H9 (cell line): ENCODE measurements at regions not wholly inside any gene's neighbourhood (a gene's known extent, or its start where the extent isn't known, plus 50 kb on each side); places are given as distances from the start of the nearest gene placed in this dataset.

Experiments
- DNase-seq: peaks from one replicate; pipeline ENCODE4 v3.0.0-alpha.2; 2017
- H2AFZ ChIP-seq: one replicate; pipeline ENCODE4 v1.6.1; 2013; ENCODE audit warnings: mild to moderate bottlenecking, low read length, control low read depth, moderate library complexity
- H2AK5ac ChIP-seq: 2 replicates; pipeline ENCODE4 v1.6.1; 2013; ENCODE audit warnings: low read length, control low read depth, mixed read lengths; ENCODE audit not compliant: insufficient read length
- H2BK120ac ChIP-seq: one replicate; pipeline ENCODE4 v1.6.1; 2013; ENCODE audit warnings: low read depth, mild to moderate bottlenecking, low read length, control low read depth, inconsistent platforms; ENCODE audit not compliant: poor library complexity, severe bottlenecking
- H2BK12ac ChIP-seq: 2 replicates; pipeline ENCODE4 v1.6.1; 2013; ENCODE audit warnings: low read length, control low read depth, mixed read lengths, low read depth; ENCODE audit not compliant: insufficient read length
- H2BK15ac ChIP-seq: 2 replicates; pipeline ENCODE4 v1.6.1; 2013; ENCODE audit warnings: low read depth, low read length, control low read depth
- H2BK20ac ChIP-seq: one replicate; pipeline ENCODE4 v1.6.1; 2013; ENCODE audit warnings: low read depth, mild to moderate bottlenecking, low read length, control low read depth, inconsistent platforms; ENCODE audit not compliant: poor library complexity, severe bottlenecking
- H2BK5ac ChIP-seq: 2 replicates; pipeline ENCODE4 v1.6.1; 2013; ENCODE audit warnings: low read length, control low read depth, mixed read lengths; ENCODE audit not compliant: insufficient read length
- H3K14ac ChIP-seq: 2 replicates; pipeline ENCODE4 v1.6.1; 2013; ENCODE audit warnings: low read length, control low read depth; ENCODE audit not compliant: insufficient read depth
- H3K18ac ChIP-seq: 2 replicates; pipeline ENCODE4 v1.6.1; 2013; ENCODE audit warnings: low read depth, mild to moderate bottlenecking, mixed read lengths, low read length, control low read depth; ENCODE audit not compliant: insufficient read length
- H3K23ac ChIP-seq: 2 replicates; pipeline ENCODE4 v1.6.1; 2013; ENCODE audit warnings: low read length, control low read depth, mixed read lengths, low read depth; ENCODE audit not compliant: insufficient read length
- H3K23me2 ChIP-seq: 2 replicates; pipeline ENCODE4 v1.6.1; 2013; ENCODE audit warnings: low read depth, mild to moderate bottlenecking, mixed read lengths, low read length, control low read depth; ENCODE audit not compliant: insufficient read length, poor library complexity, severe bottlenecking
- H3K27ac ChIP-seq: 2 replicates; pipeline ENCODE4 v1.5.1; 2013; ENCODE audit warnings: low read length, control low read depth, mixed read lengths, low read depth; ENCODE audit not compliant: insufficient read length
- H3K27me3 ChIP-seq: 2 replicates; pipeline ENCODE4 v1.6.1; 2013; ENCODE audit warnings: low read length, control low read depth, inconsistent platforms; ENCODE audit not compliant: insufficient read depth
- H3K4ac ChIP-seq: 2 replicates; pipeline ENCODE4 v1.6.1; 2013; ENCODE audit warnings: low read depth, mild to moderate bottlenecking, control low read depth, inconsistent platforms, low read length, moderate library complexity
- H3K4me1 ChIP-seq: 2 replicates; pipeline ENCODE4 v1.6.1; 2013; ENCODE audit warnings: low read length, control low read depth, inconsistent platforms; ENCODE audit not compliant: insufficient read depth
- H3K4me2 ChIP-seq: 2 replicates; pipeline ENCODE4 v1.6.1; 2013; ENCODE audit warnings: low read length, control low read depth, mixed read lengths; ENCODE audit not compliant: insufficient read length, insufficient read depth
- H3K56ac ChIP-seq: 2 replicates; pipeline ENCODE4 v1.6.1; 2013; ENCODE audit warnings: low read depth, mild to moderate bottlenecking, mixed read lengths, low read length, control low read depth; ENCODE audit not compliant: insufficient read length
- H3K79me1 ChIP-seq: 2 replicates; pipeline ENCODE4 v1.6.1; 2013; ENCODE audit warnings: low read depth, mild to moderate bottlenecking, moderate library complexity, low read length, control low read depth, inconsistent platforms; ENCODE audit not compliant: insufficient read depth, poor library complexity, severe bottlenecking
- H3K79me2 ChIP-seq: 2 replicates; pipeline ENCODE4 v1.6.1; 2013; ENCODE audit warnings: low read length, control low read depth, inconsistent platforms; ENCODE audit not compliant: insufficient read depth
- H3K9ac ChIP-seq: 2 replicates; pipeline ENCODE4 v1.6.1; 2013; ENCODE audit warnings: low read length, control low read depth, mixed read lengths; ENCODE audit not compliant: insufficient read length; ENCODE audit errors: extremely low read depth
- H3K9me3 ChIP-seq: one replicate; pipeline ENCODE4 v1.6.1; 2013; ENCODE audit warnings: low read depth, low read length, inconsistent platforms; ENCODE audit not compliant: control insufficient read depth
- H3T11ph ChIP-seq: one replicate; pipeline ENCODE4 v1.6.1; 2013; ENCODE audit warnings: mild to moderate bottlenecking, low read length, control low read depth, inconsistent platforms
- H4K20me1 ChIP-seq: one replicate; pipeline ENCODE4 v1.6.1; 2013; ENCODE audit not compliant: control insufficient read depth, insufficient read length, insufficient read depth
- H4K5ac ChIP-seq: 2 replicates; pipeline ENCODE4 v1.6.1; 2013; ENCODE audit warnings: low read depth, mild to moderate bottlenecking, mixed read lengths, low read length, control low read depth; ENCODE audit not compliant: insufficient read length
- H4K8ac ChIP-seq: replicated peaks from 2 replicates; pipeline ENCODE4 v1.6.1; 2013; ENCODE audit warnings: low read length, control low read depth, mixed read lengths, low read depth; ENCODE audit not compliant: insufficient read length
- H4K91ac ChIP-seq: 2 replicates; pipeline ENCODE4 v1.6.1; 2013; ENCODE audit warnings: low read depth, mild to moderate bottlenecking, moderate library complexity, mixed read lengths, low read length, control low read depth; ENCODE audit not compliant: insufficient read length
- H3K27ac Mint-ChIP-seq, 3 experiments: 2 replicates in 2 of 3; 3 replicates in 1 of 3; pipeline ENCODE4 v1.8.0; 2020 to 2021; ENCODE audit warnings: mixed read lengths in 3 of 3, mild to moderate bottlenecking in 1 of 3, moderate library complexity in 1 of 3
- H3K27me3 Mint-ChIP-seq: 2 replicates; pipeline ENCODE4 v1.8.0; 2021; ENCODE audit warnings: low read depth, mild to moderate bottlenecking, moderate library complexity, mixed read lengths
- H3K36me3 Mint-ChIP-seq, 3 experiments: 2 replicates in 2 of 3; 3 replicates in 1 of 3; pipeline ENCODE4 v1.8.0; 2020 to 2021; ENCODE audit warnings: low read depth in 3 of 3, mixed read lengths in 3 of 3; ENCODE audit not compliant: insufficient read depth in 1 of 3
- H3K4me1 Mint-ChIP-seq, 2 experiments: 2 replicates each; pipeline ENCODE4 v1.8.0; 2020; ENCODE audit warnings: mixed read lengths in 2 of 2
- H3K4me3 Mint-ChIP-seq, 2 experiments: 2 replicates in 1 of 2; 3 replicates in 1 of 2; pipeline ENCODE4 v1.8.0; 2020 to 2021; ENCODE audit warnings: mild to moderate bottlenecking in 2 of 2, mixed read lengths in 2 of 2, moderate library complexity in 1 of 2
- H3K9me3 Mint-ChIP-seq, 2 experiments: 2 replicates in 1 of 2; 3 replicates in 1 of 2; pipeline ENCODE4 v1.8.0; 2020; ENCODE audit warnings: mild to moderate bottlenecking in 2 of 2, mixed read lengths in 2 of 2, moderate library complexity in 1 of 2
- WGBS: extraction: QIAGEN DNeasy Blood & Tissue Kit; methylation state at CpG from one replicate; pipeline ENCODE4 v1.1.7; 2013; ENCODE audit warnings: missing lambda C conversion rate, low lambda C conversion rate, mixed read lengths; ENCODE audit not compliant: insufficient read length; ENCODE audit errors: extremely low coverage; 5-methylcytosine and 5-hydroxymethylcytosine counted together
- TF ChIP-seq, protein P1 (sequence below): fragments of 200-600 bp; sonication (generic); conservative IDR thresholded peaks from 3 replicates; pipeline ENCODE4 v1.8.0; 2021; ENCODE audit warnings: antibody characterized with exemption, mild to moderate bottlenecking

- no peak overlapping the region for H2BK15ac ChIP-seq
- no CpG with 5 or more reads among the region's 3 CpGs for WGBS
- no peak overlapping the region for H3K27ac ChIP-seq
- H3K9me3 ChIP-seq, result no peaks in the 10 kb centered on the region
- H3K79me2 ChIP-seq, result no peaks in the 10 kb centered on the region
- no peaks in the 10 kb centered on the region for H3K23me2 ChIP-seq
- H3K4me2 ChIP-seq, result no peak overlapping the region
- no peak for DNase-seq
- H3K23ac ChIP-seq, result no peak overlapping the region
- no peak overlapping the region for H3K4ac ChIP-seq
- H3K9me3 Mint-ChIP-seq, result no peaks in the 10 kb centered on the region
- H4K5ac ChIP-seq, result no peak overlapping the region
- no peaks in the 10 kb centered on the region for H3K4me1 Mint-ChIP-seq
- H4K20me1 ChIP-seq, result no peaks in the 10 kb centered on the region
- H2BK120ac ChIP-seq, result no peak overlapping the region
- H3K36me3 Mint-ChIP-seq, result no peaks in the 10 kb centered on the region
- H4K91ac ChIP-seq, result no peak overlapping the region
- no peak overlapping the region for H3K14ac ChIP-seq
- H3K27me3 Mint-ChIP-seq, result peaks cover 3% of the 10 kb centered on the region; the same call in 1 of the 2 replicates
- H3K4me1 ChIP-seq, result no peaks in the 10 kb centered on the region
- no peak overlapping the region for H2BK20ac ChIP-seq
- TF ChIP-seq, protein P1, sequence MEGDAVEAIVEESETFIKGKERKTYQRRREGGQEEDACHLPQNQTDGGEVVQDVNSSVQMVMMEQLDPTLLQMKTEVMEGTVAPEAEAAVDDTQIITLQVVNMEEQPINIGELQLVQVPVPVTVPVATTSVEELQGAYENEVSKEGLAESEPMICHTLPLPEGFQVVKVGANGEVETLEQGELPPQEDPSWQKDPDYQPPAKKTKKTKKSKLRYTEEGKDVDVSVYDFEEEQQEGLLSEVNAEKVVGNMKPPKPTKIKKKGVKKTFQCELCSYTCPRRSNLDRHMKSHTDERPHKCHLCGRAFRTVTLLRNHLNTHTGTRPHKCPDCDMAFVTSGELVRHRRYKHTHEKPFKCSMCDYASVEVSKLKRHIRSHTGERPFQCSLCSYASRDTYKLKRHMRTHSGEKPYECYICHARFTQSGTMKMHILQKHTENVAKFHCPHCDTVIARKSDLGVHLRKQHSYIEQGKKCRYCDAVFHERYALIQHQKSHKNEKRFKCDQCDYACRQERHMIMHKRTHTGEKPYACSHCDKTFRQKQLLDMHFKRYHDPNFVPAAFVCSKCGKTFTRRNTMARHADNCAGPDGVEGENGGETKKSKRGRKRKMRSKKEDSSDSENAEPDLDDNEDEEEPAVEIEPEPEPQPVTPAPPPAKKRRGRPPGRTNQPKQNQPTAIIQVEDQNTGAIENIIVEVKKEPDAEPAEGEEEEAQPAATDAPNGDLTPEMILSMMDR, result no peak
- H4K8ac ChIP-seq, result no peak overlapping the region
- H3T11ph ChIP-seq, result no peak overlapping the region
- no peak overlapping the region for H3K18ac ChIP-seq
- H2BK12ac ChIP-seq, result no peak overlapping the region
- no peak overlapping the region for H3K56ac ChIP-seq
- no peak overlapping the region for H3K4me3 Mint-ChIP-seq
- no peak overlapping the region for H3K9ac ChIP-seq
- no peak overlapping the region for H2AK5ac ChIP-seq
- H2BK5ac ChIP-seq, result no peak overlapping the region
- H2AFZ ChIP-seq, result no peak overlapping the region
- H3K79me1 ChIP-seq, result no peaks in the 10 kb centered on the region
- H3K27ac Mint-ChIP-seq, result no peak overlapping the region
- no peaks in the 10 kb centered on the region for H3K27me3 ChIP-seq
Measured at GRCh38 chr5:158108177-158108576, 249.2 kb upstream of the CLINT1 start.
